Heart left ventricle (tissue), 16 donors: ENCODE measurements at regions not wholly inside any gene's neighbourhood (a gene's known extent, or its start where the extent isn't known, plus 50 kb on each side); places are given as distances from the start of the nearest gene placed in this dataset.

Experiments used
- ATAC-seq, 4 donors: fragments of 200-7000 bp; cut with Tn5 transposase; one replicate each; pipeline ENCODE4 v1.9.1; 2020 to 2022; ENCODE audit warnings: moderate library complexity in 4 of 4, mild to moderate bottlenecking in 3 of 4, moderate number of reproducible peaks in 1 of 4
- DNase-seq, 5 donors: peaks; one replicate each; pipeline ENCODE4 v3.0.0-alpha.2; 2020
- H3K27ac ChIP-seq, 12 donors: fragments of 200-600 bp; sonication (generic) in 4 of 12; one replicate each; pipeline versions ENCODE4 v1.5.0 to v1.8.0; 2016 to 2022; ENCODE audit warnings: mild to moderate bottlenecking in 2 of 12
- H3K27me3 ChIP-seq, 9 donors: fragments of 200-600 bp; sonication (generic) in 2 of 9; one replicate each; pipeline versions ENCODE4 v1.5.1 to v1.8.0; 2016 to 2022; ENCODE audit warnings: mild to moderate bottlenecking in 3 of 9
- H3K36me3 ChIP-seq, 9 donors: fragments of 200-600 bp; sonication (generic) in 2 of 9; one replicate each; pipeline versions ENCODE4 v1.5.0 to v1.8.0; 2018 to 2022; ENCODE audit warnings: mild to moderate bottlenecking in 2 of 9
- H3K4me1 ChIP-seq, 12 donors: fragments of 200-600 bp; sonication (generic) in 4 of 12; one replicate each; pipeline versions ENCODE4 v1.5.0 to v1.8.0; 2016 to 2022; ENCODE audit warnings: mild to moderate bottlenecking in 3 of 12
- H3K4me3 ChIP-seq, 12 donors: fragments of 200-600 bp; sonication (generic) in 4 of 12; one replicate each; pipeline versions ENCODE4 v1.5.0 to v1.8.0; 2017 to 2022; ENCODE audit warnings: mild to moderate bottlenecking in 9 of 12, moderate library complexity in 4 of 12
- H3K9me3 ChIP-seq, 12 donors: fragments of 200-600 bp; sonication (generic) in 4 of 12; one replicate each; pipeline versions ENCODE4 v1.5.0 to v1.8.0; 2016 to 2022; ENCODE audit warnings: mild to moderate bottlenecking in 1 of 12
- CTCF ChIP-seq, 12 donors: fragments of 200-600 bp; sonication (generic) in 4 of 12; IDR thresholded peaks; one replicate each; pipeline versions ENCODE4 v1.5.0 to v1.8.0; 2018 to 2022; ENCODE audit warnings: antibody characterized with exemption in 12 of 12, mild to moderate bottlenecking in 5 of 12
- POLR2A ChIP-seq, 2 donors: fragments of 450-650 bp; IDR thresholded peaks; one replicate each; pipeline ENCODE4 v1.6.1; 2017; ENCODE audit warnings: antibody characterized with exemption in 2 of 2, mild to moderate bottlenecking in 2 of 2, moderate library complexity in 2 of 2
- WGBS, 4 donors: extraction: QIAGEN DNeasy Blood & Tissue Kit in 2 of 4; methylation state at CpG; one replicate each; pipeline versions ENCODE4 v1.1.5 to v1.1.7; 2013 to 2018; 5-methylcytosine and 5-hydroxymethylcytosine counted together
- intact Hi-C, 10 donors: fragments of 100-400 bp; cut with DNase I; formaldehyde crosslinking; loops; one replicate each; pipeline versions ENCODE4 v1.11.1 to v1.14.2; 2022
- donor health status: ischemic (EF 13 %, LVEDD 7.1; RV severe dilation, severe dysfunction).
- donor health status: healthy with polysubstance abuse.
- donor health status: DM: no; HTN: yes; CAD: no.
- donor health status: DM: no; HTN: no; CAD: no.
- donor health status: ischemic (EF 25% LVEDD 6.9; RV normal size, moderate dysfunction).
- donor health status: ischemic (EF 25% LVEDD 5.7; RV mildly dilated, moderate dysfunction).
- donor health status: healthy.
- donor health status: DM: yes; HTN: yes; CAD: no.
- donor health status: ischemic (EF 35%, LVEDD 5.7; RV mildly dilated, moderate dysfunction).
- donor health status: nonischemic (EF 11% LVEDD 7.7; RV severe dilation, severe dysfunction).
- donor health status: DM: yes; HTN: yes; CAD: no.
- donor health status: PGD.
- donor health status: ischemic (EF 29% LVEDD 5.4; RV normal size, mild dysfunction).
- donor health status: nonischemic (EF 23%, LVEDD 6.1; RV moderate dilation, normal function).

- Histone ChIP-seq H3K27ac (no peak overlapping the region), H3K4me1 (no peaks in the 10 kb centered on the region), H3K27me3 (no peaks in the 10 kb centered on the region), H3K9me3 (no peaks in the 10 kb centered on the region), H3K36me3 (no peaks in the 10 kb centered on the region), H3K4me3 (no peak overlapping the region)
- ATAC-seq (peak in 1 of 4 donors; percentile 53), DNase-seq (no peak)
- TF ChIP-seq POLR2A (IDR thresholded peaks at IDR 0.05): no peak
- peak in 3 of 12 donors; percentile 8 for TF ChIP-seq CTCF (IDR thresholded peaks at IDR 0.05)
- intact Hi-C loops: no loop called here
- 46 to 50% methylated on average over 4 of the region's 4 CpGs; no CpG with 5 or more reads in 2 of the 4 donors for WGBS, 4 donors
Observed at GRCh38 chrY:21260325-21260724, 250.8 kb upstream of the RBMY1B start.

GRCh38 chrY:21261158-21261557 is 250.0 kb upstream of the RBMY1B start:
- Histone ChIP-seq H3K27ac (no peak overlapping the region), H3K36me3 (no peaks in the 10 kb centered on the region), H3K27me3 (no peaks in the 10 kb centered on the region), H3K9me3 (no peaks in the 10 kb centered on the region), H3K4me3 (no peak overlapping the region), H3K4me1 (no peaks in the 10 kb centered on the region)
- no peak for DNase-seq
- WGBS, 4 donors: 51 to 56% methylated on average over 4 of the region's 4 CpGs; no CpG with 5 or more reads in 2 of the 4 donors
- ATAC-seq: no peak
- TF ChIP-seq POLR2A (IDR thresholded peaks at IDR 0.05): no peak
- TF ChIP-seq CTCF (IDR thresholded peaks at IDR 0.05): no peak
- intact Hi-C loops: no loop called here

GRCh38 chrY:21266751-21267150 is 244.4 kb upstream of the RBMY1B start:
- no peaks in the 10 kb centered on the region for H3K4me1 ChIP-seq
- TF ChIP-seq POLR2A (IDR thresholded peaks at IDR 0.05) (no peak), CTCF (IDR thresholded peaks at IDR 0.05) (no peak)
- H3K4me3 ChIP-seq: no peak overlapping the region
- no peaks in the 10 kb centered on the region for H3K9me3 ChIP-seq
- no peak overlapping the region for H3K27ac ChIP-seq
- peak in 2 of 5 donors; percentile 15 to 21 for DNase-seq
- no peaks in the 10 kb centered on the region for H3K27me3 ChIP-seq
- ATAC-seq: peak in 2 of 4 donors; percentile 69 to 83
- intact Hi-C loops: no loop called here
- H3K36me3 ChIP-seq: no peaks in the 10 kb centered on the region

- TF ChIP-seq POLR2A (IDR thresholded peaks at IDR 0.05) (no peak), CTCF (IDR thresholded peaks at IDR 0.05) (no peak)
- H3K4me3 ChIP-seq: no peak overlapping the region
- H3K4me1 ChIP-seq: no peaks in the 10 kb centered on the region
- no peaks in the 10 kb centered on the region for H3K27me3 ChIP-seq
- intact Hi-C loops: no loop called here
- WGBS, 4 donors: 33 to 54% methylated on average over 1 of the region's 1 CpG; no CpG with 5 or more reads in 2 of the 4 donors
- no peaks in the 10 kb centered on the region for H3K36me3 ChIP-seq
- no peak overlapping the region for H3K27ac ChIP-seq
- no peaks in the 10 kb centered on the region for H3K9me3 ChIP-seq
- DNase-seq (no peak), ATAC-seq (peak in 2 of 4 donors; percentile 15 to 56)
Observed at GRCh38 chrY:21267164-21267563, 244.0 kb upstream of the RBMY1B start.
